ENCODE measurements at regions not wholly inside any gene's neighbourhood (a gene's known extent, or its start where the extent isn't known, plus 50 kb on each side); places are given as distances from the start of the nearest gene placed in this dataset.
A peak's percentile ranks its signal among the peaks of the same experiment; 100 is the strongest.

DNA sequence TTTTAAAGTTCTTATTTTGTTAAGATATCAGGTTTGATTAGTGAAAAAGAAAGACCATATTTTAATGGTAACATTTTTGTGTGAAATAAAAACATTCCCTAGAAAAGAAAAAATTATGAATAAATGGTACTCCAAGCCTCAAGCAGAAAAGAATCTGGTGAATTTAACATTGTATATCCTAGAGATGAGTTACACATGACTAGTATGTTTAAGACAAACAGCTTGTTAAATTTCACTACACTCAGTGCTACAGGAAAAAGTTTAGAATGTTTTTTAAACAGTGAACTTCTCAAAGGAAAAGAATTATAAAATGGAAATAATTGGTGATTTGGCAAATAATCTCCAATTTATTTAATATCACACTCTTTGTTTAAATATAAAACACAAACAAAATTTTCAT is 222.7 kb upstream of the MCHR2 start:
- TF ChIP-seq, protein P1, sequence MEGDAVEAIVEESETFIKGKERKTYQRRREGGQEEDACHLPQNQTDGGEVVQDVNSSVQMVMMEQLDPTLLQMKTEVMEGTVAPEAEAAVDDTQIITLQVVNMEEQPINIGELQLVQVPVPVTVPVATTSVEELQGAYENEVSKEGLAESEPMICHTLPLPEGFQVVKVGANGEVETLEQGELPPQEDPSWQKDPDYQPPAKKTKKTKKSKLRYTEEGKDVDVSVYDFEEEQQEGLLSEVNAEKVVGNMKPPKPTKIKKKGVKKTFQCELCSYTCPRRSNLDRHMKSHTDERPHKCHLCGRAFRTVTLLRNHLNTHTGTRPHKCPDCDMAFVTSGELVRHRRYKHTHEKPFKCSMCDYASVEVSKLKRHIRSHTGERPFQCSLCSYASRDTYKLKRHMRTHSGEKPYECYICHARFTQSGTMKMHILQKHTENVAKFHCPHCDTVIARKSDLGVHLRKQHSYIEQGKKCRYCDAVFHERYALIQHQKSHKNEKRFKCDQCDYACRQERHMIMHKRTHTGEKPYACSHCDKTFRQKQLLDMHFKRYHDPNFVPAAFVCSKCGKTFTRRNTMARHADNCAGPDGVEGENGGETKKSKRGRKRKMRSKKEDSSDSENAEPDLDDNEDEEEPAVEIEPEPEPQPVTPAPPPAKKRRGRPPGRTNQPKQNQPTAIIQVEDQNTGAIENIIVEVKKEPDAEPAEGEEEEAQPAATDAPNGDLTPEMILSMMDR (IDR thresholded peaks at IDR 0.05; ENCODE audit: poor library complexity, severe bottlenecking): no peak
- TF ChIP-seq TAF1 (IDR thresholded peaks at IDR 0.05; ENCODE audit: low read depth) (no peak), EP300 (conservative IDR thresholded peaks at IDR 0.05; ENCODE audit: poor library complexity, severe bottlenecking) (no peak), SMC3 (conservative IDR thresholded peaks at IDR 0.05; ENCODE audit: poor library complexity) (no peak), MXI1 (conservative IDR thresholded peaks at IDR 0.05; ENCODE audit: poor library complexity, severe bottlenecking) (no peak)
- TF ChIP-seq, protein P2, sequence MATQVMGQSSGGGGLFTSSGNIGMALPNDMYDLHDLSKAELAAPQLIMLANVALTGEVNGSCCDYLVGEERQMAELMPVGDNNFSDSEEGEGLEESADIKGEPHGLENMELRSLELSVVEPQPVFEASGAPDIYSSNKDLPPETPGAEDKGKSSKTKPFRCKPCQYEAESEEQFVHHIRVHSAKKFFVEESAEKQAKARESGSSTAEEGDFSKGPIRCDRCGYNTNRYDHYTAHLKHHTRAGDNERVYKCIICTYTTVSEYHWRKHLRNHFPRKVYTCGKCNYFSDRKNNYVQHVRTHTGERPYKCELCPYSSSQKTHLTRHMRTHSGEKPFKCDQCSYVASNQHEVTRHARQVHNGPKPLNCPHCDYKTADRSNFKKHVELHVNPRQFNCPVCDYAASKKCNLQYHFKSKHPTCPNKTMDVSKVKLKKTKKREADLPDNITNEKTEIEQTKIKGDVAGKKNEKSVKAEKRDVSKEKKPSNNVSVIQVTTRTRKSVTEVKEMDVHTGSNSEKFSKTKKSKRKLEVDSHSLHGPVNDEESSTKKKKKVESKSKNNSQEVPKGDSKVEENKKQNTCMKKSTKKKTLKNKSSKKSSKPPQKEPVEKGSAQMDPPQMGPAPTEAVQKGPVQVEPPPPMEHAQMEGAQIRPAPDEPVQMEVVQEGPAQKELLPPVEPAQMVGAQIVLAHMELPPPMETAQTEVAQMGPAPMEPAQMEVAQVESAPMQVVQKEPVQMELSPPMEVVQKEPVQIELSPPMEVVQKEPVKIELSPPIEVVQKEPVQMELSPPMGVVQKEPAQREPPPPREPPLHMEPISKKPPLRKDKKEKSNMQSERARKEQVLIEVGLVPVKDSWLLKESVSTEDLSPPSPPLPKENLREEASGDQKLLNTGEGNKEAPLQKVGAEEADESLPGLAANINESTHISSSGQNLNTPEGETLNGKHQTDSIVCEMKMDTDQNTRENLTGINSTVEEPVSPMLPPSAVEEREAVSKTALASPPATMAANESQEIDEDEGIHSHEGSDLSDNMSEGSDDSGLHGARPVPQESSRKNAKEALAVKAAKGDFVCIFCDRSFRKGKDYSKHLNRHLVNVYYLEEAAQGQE (IDR thresholded peaks at IDR 0.05; ENCODE audit: borderline replicate concordance): peak; percentile 1
